Renal cortex interstitium (tissue), 11 donors: ENCODE measurements at regions not wholly inside any gene's neighbourhood (a gene's known extent, or its start where the extent isn't known, plus 50 kb on each side); places are given as distances from the start of the nearest gene placed in this dataset.
"Not testable (repeated sequence)": the region's sequence is repeated elsewhere in the genome, so short reads cannot be mapped to it uniquely, and the experiment has no call there.

ENCODE experiments used
- DNase-seq, 11 donors: peaks; one replicate each; pipeline ENCODE4 v3.0.0-alpha.2; 2013; ENCODE audit warnings: low read depth in 9 of 11, low spot score in 4 of 11; ENCODE audit errors: extremely low read depth in 1 of 11

- peak in 6 of 11 donors; percentile 10 to 42 (median 30) for DNase-seq
Measured at GRCh38 chr3:28575746-28576613, 227.4 kb upstream of the AZI2 start.

DNA sequence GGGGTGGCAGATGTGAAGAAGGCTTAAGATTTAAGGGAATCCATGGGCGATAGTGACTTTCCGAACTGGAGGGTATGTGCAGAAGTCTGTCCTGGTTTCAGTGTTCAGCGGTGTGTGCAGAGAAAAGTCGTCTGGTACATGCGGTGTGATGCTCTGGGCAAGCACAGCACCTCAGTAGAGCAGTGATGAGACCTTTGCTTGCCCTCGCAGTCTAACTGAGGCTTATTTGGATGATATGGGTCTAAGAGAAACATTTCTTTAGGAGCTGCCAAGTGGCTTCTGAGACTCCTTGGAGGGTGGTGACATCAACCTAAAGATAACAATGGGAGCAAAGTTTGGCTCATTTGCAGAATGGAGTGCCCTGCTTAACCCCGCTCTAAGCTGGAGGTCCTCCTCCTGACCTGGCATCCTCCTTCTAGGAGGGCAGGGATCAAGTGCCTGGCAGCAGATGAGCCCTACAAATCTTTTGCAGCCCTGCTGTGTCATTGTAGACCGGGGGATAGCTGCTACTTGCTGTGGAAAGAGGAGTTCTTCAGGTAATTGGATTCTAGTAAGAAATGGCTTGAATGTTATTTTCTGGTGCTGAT lies 228.1 kb upstream of the AZI2 start:
- peak in 4 of 11 donors; percentile 1 to 5 (median 2) for DNase-seq

- no peak for DNase-seq
Measured at GRCh38 chr3:28577941-28578500, 229.4 kb upstream of the AZI2 start.

- DNase-seq: no peak
Measured at GRCh38 chr3:28586325-28586724, 237.7 kb upstream of the AZI2 start.

- no peak for DNase-seq
Measured at GRCh38 chr3:28587723-28588122, 239.1 kb upstream of the AZI2 start.

DNA sequence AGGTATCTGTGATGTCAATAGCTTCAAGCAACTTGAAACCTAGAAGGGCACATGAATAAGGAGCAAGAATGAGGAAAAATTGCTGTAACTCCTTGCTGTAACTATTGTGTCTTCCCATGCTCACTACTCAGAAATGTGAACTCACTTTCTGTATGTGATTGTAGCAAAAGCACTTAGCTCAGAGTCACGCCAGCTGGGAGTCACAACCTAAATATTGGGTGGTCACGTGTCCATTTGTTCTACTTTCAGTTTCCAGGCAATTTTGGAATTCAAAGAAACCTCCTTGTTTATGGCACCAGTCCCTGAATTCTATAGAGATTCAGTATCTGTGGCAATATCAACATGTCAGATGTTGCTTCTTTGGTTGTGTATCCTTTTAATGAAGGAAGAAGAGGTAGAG lies 241.6 kb upstream of the AZI2 start:
- DNase-seq: no peak

DNA sequence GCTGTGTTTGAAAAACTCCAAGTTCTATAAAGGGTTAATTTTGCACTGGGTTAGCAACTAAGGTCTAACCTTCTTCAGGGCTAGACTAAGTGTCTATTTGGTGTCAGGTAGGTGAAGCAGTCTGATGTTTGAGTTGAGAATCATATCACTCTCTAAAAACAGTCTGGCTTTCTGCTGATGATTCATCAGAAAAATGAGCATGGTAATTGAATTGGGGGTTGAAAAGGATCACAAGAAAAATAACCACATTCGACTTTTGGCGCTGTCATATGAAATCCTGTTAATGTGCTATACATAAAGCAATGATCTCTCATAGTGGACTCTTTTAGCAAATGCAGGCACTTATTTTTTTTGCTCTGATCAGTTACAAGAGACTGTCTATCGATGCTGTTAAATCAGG lies 242.2 kb upstream of the AZI2 start:
- DNase-seq: no peak

DNA sequence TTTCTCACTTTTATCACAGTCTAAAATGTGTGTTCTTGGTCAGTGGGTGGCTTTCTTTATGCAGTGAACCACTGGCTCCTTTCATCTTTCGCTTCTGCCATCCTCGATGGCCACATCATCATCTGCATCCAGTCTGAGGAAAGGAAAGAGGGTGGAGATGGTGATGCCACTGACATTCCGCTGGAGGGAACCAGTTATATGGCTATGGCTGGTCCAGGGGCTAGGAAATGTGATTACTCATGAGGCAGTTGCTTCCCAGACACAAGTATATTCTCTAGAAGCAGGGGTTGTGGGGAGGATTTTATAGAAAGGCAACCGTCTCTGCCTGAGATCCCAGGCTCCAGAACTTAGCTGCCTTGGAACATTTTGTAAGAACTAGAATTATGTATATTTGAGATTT lies 246.7 kb upstream of the AZI2 start:
- DNase-seq: no peak

GRCh38 chr3:28597452-28597851 lies 248.8 kb upstream of the AZI2 start:
- DNase-seq: no peak

DNA sequence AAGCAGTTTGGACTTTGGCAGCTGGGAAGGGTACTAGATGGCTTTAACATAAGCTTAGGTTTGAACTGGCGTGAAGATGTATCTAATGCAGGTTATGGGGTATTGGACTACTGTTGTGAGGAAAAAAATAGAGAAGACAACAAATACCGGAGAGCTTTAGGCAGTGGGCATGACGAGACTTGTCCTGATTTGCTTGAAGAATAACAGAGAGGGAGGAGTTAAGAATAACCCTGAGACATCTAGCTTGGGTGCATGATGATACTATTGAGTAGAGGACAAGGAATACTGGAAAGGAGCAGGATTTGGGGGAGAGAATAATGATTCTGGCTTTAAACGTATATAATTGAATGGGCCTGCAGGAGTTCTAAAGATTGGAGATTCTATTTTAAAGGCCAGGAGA lies 249.5 kb upstream of the AZI2 start:
- no peak for DNase-seq

DNA sequence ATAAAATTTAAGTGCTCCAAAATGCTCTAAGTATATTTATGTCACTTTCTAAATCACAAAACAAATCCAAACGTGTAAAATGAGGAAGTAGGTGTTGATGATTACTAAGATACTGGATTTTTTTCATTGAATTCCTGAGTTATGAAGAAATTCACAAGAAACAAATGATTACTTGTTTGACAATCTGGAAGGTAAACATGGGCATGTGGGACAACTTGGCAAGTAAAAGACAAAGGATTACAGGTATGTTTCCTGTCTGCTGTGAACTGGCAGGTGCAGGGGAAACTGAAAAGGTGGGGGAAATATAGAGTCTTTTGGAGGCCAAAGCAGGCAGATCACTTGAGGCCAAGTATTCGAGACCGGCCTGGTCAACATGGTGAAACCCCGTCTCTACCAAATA lies 252.7 kb upstream of the AZI2 start:
- no peak for DNase-seq

- DNase-seq: no peak
Measured at GRCh38 chr3:28606283-28606682, 257.7 kb upstream of the AZI2 start.

DNA sequence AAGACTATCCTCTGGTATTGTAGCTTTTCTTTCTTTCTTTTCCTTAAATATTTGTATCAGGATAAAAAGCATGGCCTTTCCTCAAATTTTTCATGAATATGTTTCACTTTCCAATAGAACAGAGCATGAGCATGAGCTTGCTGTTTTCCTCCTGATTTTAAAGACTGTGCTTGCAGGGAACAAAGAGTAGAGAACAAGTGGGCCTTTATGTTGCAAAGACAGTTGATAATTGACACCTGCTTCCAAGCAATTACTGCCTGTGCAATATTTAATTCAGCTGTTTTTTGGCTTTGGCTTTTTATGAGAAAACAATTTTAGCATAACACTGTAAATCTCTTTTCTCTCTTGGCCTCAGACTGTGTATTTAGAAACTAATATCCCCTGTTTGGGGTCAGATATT lies 263.6 kb upstream of the AZI2 start:
- no peak for DNase-seq

- DNase-seq: no peak
Measured at GRCh38 chr3:28613511-28614106, 265.0 kb upstream of the AZI2 start.

DNA sequence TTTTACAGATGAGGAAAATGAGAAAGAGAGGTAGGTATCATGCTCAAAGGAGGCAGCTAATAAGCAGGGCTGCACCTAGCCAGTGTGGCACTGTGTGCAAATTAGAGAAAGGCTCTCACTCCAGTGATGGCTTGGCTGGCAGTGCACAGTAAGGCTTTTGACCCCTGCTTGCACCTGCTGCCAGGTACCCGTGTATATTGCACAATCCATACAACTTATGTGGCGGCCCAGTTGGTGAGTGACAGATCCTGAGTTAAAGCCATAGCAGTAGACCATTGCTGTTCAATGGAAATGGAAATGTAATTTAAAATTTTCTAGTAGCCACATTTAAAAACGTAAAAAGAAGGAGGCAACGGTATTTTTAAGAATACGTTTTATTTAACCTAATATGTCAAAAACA lies 266.4 kb upstream of the AZI2 start:
- DNase-seq: no peak

GRCh38 chr3:28615971-28616370 lies 267.3 kb upstream of the AZI2 start:
- no peak for DNase-seq

- no peak for DNase-seq
Measured at GRCh38 chr3:28617821-28618220, 269.2 kb upstream of the AZI2 start.

- no peak for DNase-seq
Measured at GRCh38 chr3:28623106-28623505, 274.5 kb upstream of the AZI2 start.

DNA sequence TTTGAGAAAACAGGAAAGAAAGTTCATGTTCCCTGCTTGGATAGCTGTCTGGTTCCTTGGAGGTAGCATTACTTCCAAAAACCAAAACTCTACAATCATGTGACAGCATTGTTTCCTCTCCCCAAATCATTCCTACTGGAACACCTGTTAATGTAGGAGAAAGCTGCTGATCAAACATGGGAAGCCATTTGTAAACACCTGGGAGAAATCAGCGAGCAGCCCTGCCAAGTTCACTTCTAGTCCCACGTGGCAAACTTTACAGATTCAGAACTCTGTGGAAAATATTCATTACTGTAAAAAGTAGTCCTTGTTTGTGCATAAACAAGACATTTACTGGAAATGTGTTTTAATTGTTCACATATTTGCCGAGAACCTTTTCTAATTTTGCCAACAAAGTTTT lies 275.5 kb upstream of the AZI2 start:
- DNase-seq: no peak

DNA sequence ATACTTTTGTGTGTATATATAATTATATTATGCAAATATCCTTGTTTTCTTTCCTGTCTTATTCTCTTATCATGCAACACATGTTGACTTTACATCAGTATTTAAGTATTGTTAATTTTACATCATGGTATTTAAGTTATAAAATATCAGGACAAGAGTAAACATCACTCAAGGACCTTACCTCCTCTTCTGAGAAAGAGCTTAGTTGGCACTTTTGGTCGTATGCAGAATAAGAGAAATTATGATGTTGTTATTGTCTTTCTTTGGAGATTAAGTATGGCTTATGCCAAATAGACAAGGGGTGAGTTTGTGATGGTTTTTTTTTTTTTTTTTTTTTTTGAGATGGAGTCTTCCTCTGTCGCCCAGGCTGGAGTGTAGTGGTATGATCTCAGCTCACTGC lies 279.2 kb upstream of the AZI2 start:
- DNase-seq: not testable (repeated sequence)
